Spleen (tissue), 7 donors: ENCODE measurements at regions not wholly inside any gene's neighbourhood (a gene's known extent, or its start where the extent isn't known, plus 50 kb on each side); places are given as distances from the start of the nearest gene placed in this dataset.

Source experiments
- CTCF ChIP-seq, 11 experiments: fragments of 200-600 bp in 7 of 11; fragments of 450-650 bp in 4 of 11; sonication (generic) in 4 of 11; IDR thresholded peaks in 8 of 11; conservative IDR thresholded peaks in 3 of 11; 1 replicate in 7 of 11; 2 replicates in 4 of 11; pipeline versions ENCODE4 v1.4.0 to v1.8.0; 2016 to 2021; ENCODE audit warnings: antibody characterized with exemption in 11 of 11, inconsistent platforms in 4 of 11, mild to moderate bottlenecking in 1 of 11
- POLR2A ChIP-seq, 3 donors: fragments of 450-650 bp; IDR thresholded peaks; one replicate each; pipeline ENCODE4 v1.5.1; 2017; ENCODE audit warnings: antibody characterized with exemption in 3 of 3, mild to moderate bottlenecking in 1 of 3
- donor health status: DM: no; HTN: no; CAD: no; lungs with moderate emphysema.
- donor health status: DM: no; HTN: no; CAD: no.
- donor health status: DM: no; HTN: no; CAD: no.

GRCh38 chr14:65195042-65195719 lies 92.9 kb upstream of the MAX start:
- no peak for TF ChIP-seq CTCF (IDR thresholded peaks at IDR 0.05 in 8 of 11, conservative IDR thresholded peaks at IDR 0.05 in 3 of 11)
- TF ChIP-seq POLR2A (IDR thresholded peaks at IDR 0.05), result no peak
